ENCODE measurements at regions not wholly inside any gene's neighbourhood (a gene's known extent, or its start where the extent isn't known, plus 50 kb on each side); places are given as distances from the start of the nearest gene placed in this dataset.

DNA sequence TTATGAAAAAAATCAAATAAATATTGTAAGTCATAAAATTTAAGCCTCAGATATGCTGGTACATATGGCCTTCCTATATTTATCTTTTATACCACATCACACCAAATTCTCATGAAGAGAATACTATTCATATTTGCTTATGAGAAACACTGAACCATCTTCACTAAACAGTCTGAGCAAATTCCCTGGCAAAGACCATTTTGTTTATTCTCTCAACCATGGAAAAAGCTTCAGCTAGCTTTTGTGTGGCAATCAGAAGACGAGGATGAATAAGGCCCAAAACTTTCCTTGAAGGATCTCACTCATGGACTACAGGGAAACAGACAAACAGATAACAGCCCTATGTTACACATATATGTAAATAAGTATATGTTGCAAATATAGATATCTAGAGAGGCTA lies 252.1 kb downstream of the TMX3 start:
- H3F3A ChIP-seq (ENCODE audit: insufficient read depth), result no peaks in the 10 kb centered on the region
- TF ChIP-seq EZH2 (IDR thresholded peaks at IDR 0.05; ENCODE audit: insufficient read depth, poor library complexity, severe bottlenecking) (no peak), EZH2phosphoT487 (IDR thresholded peaks at IDR 0.05; ENCODE audit: insufficient read depth, low read depth) (no peak)
- no peak for DNase-seq
- no peaks in the 10 kb centered on the region for H3K79me2 ChIP-seq (ENCODE audit: insufficient read depth)
- no peaks in the 10 kb centered on the region for H3K9me3 ChIP-seq (ENCODE audit: low read depth)
- no peak overlapping the region for H3K27ac ChIP-seq
- no peaks in the 10 kb centered on the region for H3K36me3 ChIP-seq (ENCODE audit: low read depth)
- no peaks in the 10 kb centered on the region for H3K4me1 ChIP-seq (ENCODE audit: insufficient read depth)
- WGBS, 2 experiments (ENCODE audit: low coverage in 1 of 2, low lambda C conversion rate in 2 of 2, missing lambda C conversion rate in 2 of 2), result 70 to 74% methylated on average over 1 of the region's 1 CpG
- no peak overlapping the region for H3K4me3 ChIP-seq
- H3K27me3 ChIP-seq (replicated peaks; ENCODE audit: insufficient read depth), result no peaks in the 10 kb centered on the region
- no peaks in the 10 kb centered on the region for H3K9me2 ChIP-seq (ENCODE audit: insufficient read depth)
- H3K4me2 ChIP-seq (ENCODE audit: unreplicated experiment), result no peak overlapping the region
- no peak overlapping the region for H3K9ac ChIP-seq
- H4K20me1 ChIP-seq (ENCODE audit: insufficient read depth), result no peaks in the 10 kb centered on the region
- no peak overlapping the region for H2AFZ ChIP-seq
- in situ Hi-C loops (cut with MboI), result no loop called here

DNA sequence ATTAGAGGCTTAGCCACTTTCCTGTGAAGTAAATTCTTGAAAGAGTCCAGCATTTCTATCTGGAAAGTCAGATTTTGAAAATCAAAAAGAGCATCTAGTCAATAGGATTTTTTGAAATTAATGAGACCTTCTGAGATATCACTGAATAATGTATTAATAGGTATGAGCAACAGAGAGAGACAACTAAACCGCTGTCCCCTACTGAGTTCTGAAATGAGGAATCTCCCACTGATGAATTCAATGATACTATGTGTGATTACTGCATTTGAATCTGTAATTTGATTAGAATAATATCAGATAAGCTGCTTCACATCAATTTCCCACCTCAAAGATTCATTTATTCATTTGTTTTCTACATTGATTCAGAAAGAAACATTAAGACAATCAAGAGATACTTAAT lies 252.8 kb downstream of the TMX3 start:
- H4K20me1 ChIP-seq (ENCODE audit: insufficient read depth), result no peaks in the 10 kb centered on the region
- in situ Hi-C loops (cut with MboI), result no loop called here
- H3K27me3 ChIP-seq (replicated peaks; ENCODE audit: insufficient read depth), result no peaks in the 10 kb centered on the region
- WGBS, 2 experiments (ENCODE audit: low coverage in 1 of 2, low lambda C conversion rate in 2 of 2, missing lambda C conversion rate in 2 of 2), result 96 to 100% methylated on average over 1 of the region's 1 CpG
- no peak for DNase-seq
- H3K4me1 ChIP-seq (ENCODE audit: insufficient read depth), result no peaks in the 10 kb centered on the region
- TF ChIP-seq EZH2 (IDR thresholded peaks at IDR 0.05; ENCODE audit: insufficient read depth, poor library complexity, severe bottlenecking), result no peak
- TF ChIP-seq EZH2phosphoT487 (IDR thresholded peaks at IDR 0.05; ENCODE audit: insufficient read depth, low read depth), result no peak
- no peak overlapping the region for H3K9ac ChIP-seq
- no peaks in the 10 kb centered on the region for H3K9me2 ChIP-seq (ENCODE audit: insufficient read depth)
- no peaks in the 10 kb centered on the region for H3F3A ChIP-seq (ENCODE audit: insufficient read depth)
- no peaks in the 10 kb centered on the region for H3K9me3 ChIP-seq (ENCODE audit: low read depth)
- H3K27ac ChIP-seq, result no peak overlapping the region
- no peak overlapping the region for H2AFZ ChIP-seq
- H3K4me2 ChIP-seq (ENCODE audit: unreplicated experiment), result no peak overlapping the region
- H3K4me3 ChIP-seq, result no peak overlapping the region
- no peaks in the 10 kb centered on the region for H3K79me2 ChIP-seq (ENCODE audit: insufficient read depth)
- no peaks in the 10 kb centered on the region for H3K36me3 ChIP-seq (ENCODE audit: low read depth)

DNA sequence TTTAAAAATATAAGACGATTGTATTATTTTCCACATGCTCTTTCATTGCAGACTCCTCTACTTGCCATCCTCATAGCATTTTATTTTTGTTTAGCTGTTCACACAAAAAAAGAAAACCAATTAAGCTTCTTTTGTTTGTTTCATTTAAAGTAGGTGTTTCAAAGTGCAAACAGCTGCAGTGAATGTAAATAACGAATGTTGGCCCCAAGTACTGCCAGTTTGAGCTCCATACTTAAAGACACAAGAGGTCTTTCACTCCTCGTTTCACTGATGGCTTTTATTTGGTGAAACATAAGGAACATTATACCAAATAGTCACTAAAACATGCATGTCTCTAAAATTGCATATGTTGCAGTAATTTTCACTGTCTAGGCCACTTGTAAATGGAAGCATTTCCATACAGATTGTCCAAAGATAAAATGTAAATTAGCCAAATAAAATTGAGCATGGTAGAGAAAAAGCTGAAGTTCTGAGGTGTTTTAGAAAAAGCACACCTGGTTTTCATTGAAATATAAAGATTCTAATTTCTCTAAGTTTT lies 253.4 kb downstream of the TMX3 start:
- H4K20me1 ChIP-seq (ENCODE audit: insufficient read depth), result no peaks in the 10 kb centered on the region
- no peaks in the 10 kb centered on the region for H3K9me2 ChIP-seq (ENCODE audit: insufficient read depth)
- no peaks in the 10 kb centered on the region for H3K27me3 ChIP-seq (replicated peaks; ENCODE audit: insufficient read depth)
- no peaks in the 10 kb centered on the region for H3K4me1 ChIP-seq (ENCODE audit: insufficient read depth)
- no peak overlapping the region for H3K4me2 ChIP-seq (ENCODE audit: unreplicated experiment)
- DNase-seq, result no peak
- no peak overlapping the region for H3K27ac ChIP-seq
- TF ChIP-seq EZH2 (IDR thresholded peaks at IDR 0.05; ENCODE audit: insufficient read depth, poor library complexity, severe bottlenecking) (no peak), EZH2phosphoT487 (IDR thresholded peaks at IDR 0.05; ENCODE audit: insufficient read depth, low read depth) (no peak)
- H3K36me3 ChIP-seq (ENCODE audit: low read depth), result no peaks in the 10 kb centered on the region
- H3K9ac ChIP-seq, result no peak overlapping the region
- no peaks in the 10 kb centered on the region for H3K9me3 ChIP-seq (ENCODE audit: low read depth)
- H3K4me3 ChIP-seq, result no peak overlapping the region
- 81 to 84% methylated on average over 3 of the region's 3 CpGs for WGBS, 2 experiments (ENCODE audit: low coverage in 1 of 2, low lambda C conversion rate in 2 of 2, missing lambda C conversion rate in 2 of 2)
- in situ Hi-C loops (cut with MboI), result no loop called here
- no peak overlapping the region for H2AFZ ChIP-seq
- H3K79me2 ChIP-seq (ENCODE audit: insufficient read depth), result no peaks in the 10 kb centered on the region
- H3F3A ChIP-seq (ENCODE audit: insufficient read depth), result no peaks in the 10 kb centered on the region

DNA sequence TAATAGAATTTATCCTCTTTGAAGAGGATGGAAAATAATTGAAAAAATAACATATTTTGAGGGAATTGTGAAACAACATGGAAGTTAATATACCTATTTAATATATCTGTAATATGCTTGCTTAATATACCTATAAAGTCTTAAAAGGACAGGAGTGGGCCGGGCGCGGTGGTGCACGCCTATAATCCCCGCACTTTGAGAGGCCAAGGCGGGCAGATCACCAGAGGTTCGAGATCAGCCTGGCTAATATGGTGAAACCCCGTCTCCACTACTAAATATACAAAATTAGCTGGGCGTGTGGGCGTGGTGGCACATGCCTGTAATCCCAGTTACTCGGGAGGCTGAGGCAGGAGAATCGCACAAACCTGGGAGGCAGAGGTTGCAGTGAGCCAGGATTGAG lies 254.9 kb downstream of the TMX3 start:
- H3K9ac ChIP-seq, result no peak overlapping the region
- H3K79me2 ChIP-seq (ENCODE audit: insufficient read depth), result no peaks in the 10 kb centered on the region
- H3K4me2 ChIP-seq (ENCODE audit: unreplicated experiment), result no peak overlapping the region
- TF ChIP-seq EZH2phosphoT487 (IDR thresholded peaks at IDR 0.05; ENCODE audit: insufficient read depth, low read depth), result no peak
- TF ChIP-seq EZH2 (IDR thresholded peaks at IDR 0.05; ENCODE audit: insufficient read depth, poor library complexity, severe bottlenecking), result no peak
- H3K27ac ChIP-seq, result no peak overlapping the region
- no peaks in the 10 kb centered on the region for H3K9me2 ChIP-seq (ENCODE audit: insufficient read depth)
- H4K20me1 ChIP-seq (ENCODE audit: insufficient read depth), result no peaks in the 10 kb centered on the region
- 0 out of 2 replicates have a peak, but pooled peaks cover 4% of the 10 kb centered on the region for H3F3A ChIP-seq (ENCODE audit: insufficient read depth)
- H3K36me3 ChIP-seq (ENCODE audit: low read depth), result no peaks in the 10 kb centered on the region
- peaks cover 4% of the 10 kb centered on the region for H3K4me1 ChIP-seq (ENCODE audit: insufficient read depth)
- no peak overlapping the region for H2AFZ ChIP-seq
- in situ Hi-C loops (cut with MboI), result no loop called here
- no peak overlapping the region for H3K4me3 ChIP-seq
- WGBS, 2 experiments (ENCODE audit: low coverage in 1 of 2, low lambda C conversion rate in 2 of 2, missing lambda C conversion rate in 2 of 2), result 94 to 95% methylated on average over 12 of the region's 12 CpGs
- no peak for DNase-seq
- H3K27me3 ChIP-seq (replicated peaks; ENCODE audit: insufficient read depth), result no peaks in the 10 kb centered on the region
- H3K9me3 ChIP-seq (ENCODE audit: low read depth), result no peaks in the 10 kb centered on the region

DNA sequence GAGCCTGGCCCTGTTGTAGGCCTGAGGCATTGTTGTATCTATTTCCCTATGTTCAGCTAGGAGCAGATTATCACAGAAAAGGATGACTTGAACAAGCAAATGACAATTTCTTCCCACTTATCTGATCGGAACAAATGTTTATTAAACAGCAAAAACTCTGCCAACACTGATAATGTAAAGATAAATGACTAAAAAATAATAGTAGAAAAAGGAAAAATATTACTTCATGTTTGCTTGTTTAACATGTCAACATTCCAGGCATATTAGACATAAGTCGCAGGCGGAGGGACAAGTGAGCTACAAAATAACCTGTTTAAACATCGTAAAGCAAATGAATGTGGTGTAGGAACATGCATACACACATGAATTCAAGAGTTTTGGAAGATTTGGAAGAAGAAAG lies 257.9 kb downstream of the TMX3 start:
- in situ Hi-C loops (cut with MboI), result no loop called here
- no peaks in the 10 kb centered on the region for H4K20me1 ChIP-seq (ENCODE audit: insufficient read depth)
- H3K4me1 ChIP-seq (ENCODE audit: insufficient read depth), result peaks cover 12% of the 10 kb centered on the region
- no peaks in the 10 kb centered on the region for H3K9me3 ChIP-seq (ENCODE audit: low read depth)
- no peaks in the 10 kb centered on the region for H3K27me3 ChIP-seq (replicated peaks; ENCODE audit: insufficient read depth)
- DNase-seq, result no peak
- H3K4me3 ChIP-seq, result no peak overlapping the region
- no peak overlapping the region for H2AFZ ChIP-seq
- H3K9ac ChIP-seq, result no peak overlapping the region
- no peaks in the 10 kb centered on the region for H3K9me2 ChIP-seq (ENCODE audit: insufficient read depth)
- 96 to 97% methylated on average over 4 of the region's 4 CpGs for WGBS, 2 experiments (ENCODE audit: low coverage in 1 of 2, low lambda C conversion rate in 2 of 2, missing lambda C conversion rate in 2 of 2)
- TF ChIP-seq EZH2 (IDR thresholded peaks at IDR 0.05; ENCODE audit: insufficient read depth, poor library complexity, severe bottlenecking), result no peak
- no peak for TF ChIP-seq EZH2phosphoT487 (IDR thresholded peaks at IDR 0.05; ENCODE audit: insufficient read depth, low read depth)
- H3F3A ChIP-seq (ENCODE audit: insufficient read depth), result peaks cover 16% of the 10 kb centered on the region
- no peaks in the 10 kb centered on the region for H3K79me2 ChIP-seq (ENCODE audit: insufficient read depth)
- no peak overlapping the region for H3K4me2 ChIP-seq (ENCODE audit: unreplicated experiment)
- no peak overlapping the region for H3K27ac ChIP-seq
- no peaks in the 10 kb centered on the region for H3K36me3 ChIP-seq (ENCODE audit: low read depth)

Data from GM23248 (cell line).